ENCODE measurements at regions not wholly inside any gene's neighbourhood (a gene's known extent, or its start where the extent isn't known, plus 50 kb on each side); places are given as distances from the start of the nearest gene placed in this dataset.
"Not testable (repeated sequence)": the region's sequence is repeated elsewhere in the genome, so short reads cannot be mapped to it uniquely, and the experiment has no call there.

DNA sequence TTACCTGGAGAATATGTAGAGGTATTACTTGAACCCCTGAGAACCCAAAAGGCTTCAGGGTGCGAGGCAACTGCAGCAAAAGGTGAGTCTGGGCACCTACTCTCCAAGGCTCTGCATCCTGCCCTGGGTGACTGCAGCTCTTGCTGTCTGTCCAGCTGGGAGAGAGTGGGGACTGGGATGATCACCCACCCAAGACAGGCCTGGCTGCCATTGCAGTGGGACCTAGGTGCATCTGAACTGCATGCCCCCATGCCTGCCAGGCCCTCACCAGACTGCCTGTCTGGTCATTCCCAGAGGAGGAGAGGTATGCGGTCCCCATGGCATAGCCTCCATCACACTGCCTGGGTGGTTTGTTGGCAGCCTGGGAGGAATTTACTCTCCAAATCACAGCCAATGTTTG, 563.9 kb downstream of the TFAP2A start:
- no peak for DNase-seq (ENCODE audit: low read depth)
- no peak overlapping the region for H3K4me3 ChIP-seq (ENCODE audit: low read length)
- TF ChIP-seq, protein P1, sequence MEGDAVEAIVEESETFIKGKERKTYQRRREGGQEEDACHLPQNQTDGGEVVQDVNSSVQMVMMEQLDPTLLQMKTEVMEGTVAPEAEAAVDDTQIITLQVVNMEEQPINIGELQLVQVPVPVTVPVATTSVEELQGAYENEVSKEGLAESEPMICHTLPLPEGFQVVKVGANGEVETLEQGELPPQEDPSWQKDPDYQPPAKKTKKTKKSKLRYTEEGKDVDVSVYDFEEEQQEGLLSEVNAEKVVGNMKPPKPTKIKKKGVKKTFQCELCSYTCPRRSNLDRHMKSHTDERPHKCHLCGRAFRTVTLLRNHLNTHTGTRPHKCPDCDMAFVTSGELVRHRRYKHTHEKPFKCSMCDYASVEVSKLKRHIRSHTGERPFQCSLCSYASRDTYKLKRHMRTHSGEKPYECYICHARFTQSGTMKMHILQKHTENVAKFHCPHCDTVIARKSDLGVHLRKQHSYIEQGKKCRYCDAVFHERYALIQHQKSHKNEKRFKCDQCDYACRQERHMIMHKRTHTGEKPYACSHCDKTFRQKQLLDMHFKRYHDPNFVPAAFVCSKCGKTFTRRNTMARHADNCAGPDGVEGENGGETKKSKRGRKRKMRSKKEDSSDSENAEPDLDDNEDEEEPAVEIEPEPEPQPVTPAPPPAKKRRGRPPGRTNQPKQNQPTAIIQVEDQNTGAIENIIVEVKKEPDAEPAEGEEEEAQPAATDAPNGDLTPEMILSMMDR (conservative IDR thresholded peaks at IDR 0.05; ENCODE audit: low read length) = no peak

DNA sequence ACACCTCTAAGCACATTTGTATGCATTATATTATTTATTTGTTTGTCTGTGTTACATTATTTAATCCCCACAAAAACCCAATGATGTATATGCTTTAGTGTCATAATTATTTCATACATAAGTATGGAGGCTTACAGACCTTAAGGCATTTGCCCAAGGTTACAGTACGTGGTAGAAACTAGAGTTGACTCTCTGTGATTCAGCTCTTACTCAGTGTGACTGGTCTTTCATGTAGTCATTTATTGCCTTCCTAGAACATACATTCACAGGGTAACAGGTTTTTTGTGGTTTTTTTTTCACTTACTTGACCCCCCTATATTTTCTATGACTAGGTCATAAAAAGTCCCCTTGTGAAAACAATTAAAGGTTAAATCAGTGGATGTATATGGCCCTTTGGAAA, 566.8 kb downstream of the TFAP2A start:
- TF ChIP-seq, protein P1 (conservative IDR thresholded peaks at IDR 0.05; ENCODE audit: low read length) = no peak
- H3K4me3 ChIP-seq (ENCODE audit: low read length) = no peak overlapping the region
- no peak for DNase-seq (ENCODE audit: low read depth)

DNA sequence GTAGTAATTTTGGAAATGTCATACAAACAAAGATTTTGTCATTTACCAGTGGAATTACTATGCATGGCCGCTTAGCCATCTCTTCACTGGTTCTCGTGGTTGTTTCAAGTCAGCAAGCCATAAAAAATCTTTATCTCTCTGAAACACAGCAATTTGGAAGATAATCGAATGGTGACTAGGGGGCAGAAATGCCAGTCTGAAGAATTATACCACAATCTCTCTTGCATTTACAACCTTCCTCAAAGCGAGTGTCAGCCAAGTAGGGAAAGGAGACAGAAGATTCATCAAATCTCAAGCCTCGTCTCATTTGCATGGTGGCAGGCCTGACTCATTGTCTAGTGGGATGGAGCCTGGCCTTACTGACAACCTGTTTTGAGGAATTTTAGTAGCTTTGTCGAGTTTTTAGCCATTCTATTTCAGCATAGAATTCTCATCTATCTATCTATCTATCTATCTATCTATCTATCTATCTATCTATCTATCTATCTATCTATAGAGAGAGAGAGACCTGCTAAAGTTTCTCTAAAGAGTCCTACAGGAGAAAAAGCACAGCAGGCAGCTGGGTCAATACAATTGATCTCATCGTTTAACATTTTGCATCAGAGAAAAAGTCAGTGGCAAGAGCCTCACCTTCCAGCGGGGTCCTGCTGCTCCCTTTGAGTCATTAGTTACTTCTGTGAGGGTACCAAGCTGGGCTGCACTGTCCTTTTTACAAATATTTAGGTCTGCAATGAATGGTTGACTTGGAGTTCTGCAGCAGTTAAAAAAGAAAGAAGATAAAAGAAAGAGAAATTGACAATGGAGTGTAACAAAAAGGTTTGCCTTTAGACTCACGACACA, 572.8 kb downstream of the TFAP2A start:
- TF ChIP-seq, protein P1 (conservative IDR thresholded peaks at IDR 0.05; ENCODE audit: low read length) = no peak
- DNase-seq (ENCODE audit: low read depth) = no peak
- no peak overlapping the region for H3K4me3 ChIP-seq (ENCODE audit: low read length)

DNA sequence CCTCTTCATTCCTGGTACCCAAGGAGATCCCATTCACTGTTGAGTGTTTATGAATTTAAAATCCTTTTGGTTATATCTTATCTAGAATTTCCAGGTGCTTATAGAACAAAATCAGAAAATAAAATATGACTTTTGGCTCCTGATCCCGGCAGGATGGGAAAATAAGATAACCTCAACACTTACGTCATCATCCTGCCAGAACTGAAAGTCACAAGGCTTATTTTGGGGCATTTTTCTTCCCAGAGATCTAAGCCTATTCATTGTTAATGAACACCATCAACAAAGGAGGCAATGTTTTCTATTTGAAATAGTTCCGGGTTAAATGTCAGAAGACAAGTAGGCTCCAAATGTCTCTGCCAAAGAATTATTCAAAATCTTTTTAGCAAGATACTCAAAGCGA, 580.6 kb downstream of the TFAP2A start:
- H3K4me3 ChIP-seq (ENCODE audit: low read length) = no peak overlapping the region
- TF ChIP-seq, protein P1 (conservative IDR thresholded peaks at IDR 0.05; ENCODE audit: low read length) = no peak
- no peak for DNase-seq (ENCODE audit: low read depth)

DNA sequence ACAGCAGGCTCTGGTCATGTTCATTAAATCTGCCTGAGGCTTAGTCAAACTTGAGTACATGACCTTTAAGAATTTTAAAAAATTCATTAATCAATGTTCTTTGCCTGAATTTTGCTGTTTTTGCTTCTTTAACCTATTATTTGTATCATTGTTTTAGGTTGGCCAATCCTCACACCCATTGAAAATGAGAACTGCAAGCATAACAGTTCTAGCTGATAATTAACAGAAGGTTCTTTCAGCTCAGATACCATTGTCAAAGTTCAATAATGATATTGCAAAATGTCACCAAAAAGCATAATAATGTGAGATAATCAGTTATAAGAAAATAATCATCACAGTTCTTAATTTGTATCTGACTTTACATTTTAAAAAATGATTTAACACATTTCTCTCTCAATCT, 583.1 kb downstream of the TFAP2A start:
- no peak overlapping the region for H3K4me3 ChIP-seq (ENCODE audit: low read length)
- DNase-seq (ENCODE audit: low read depth) = no peak
- TF ChIP-seq, protein P1 (conservative IDR thresholded peaks at IDR 0.05; ENCODE audit: low read length) = no peak

DNA sequence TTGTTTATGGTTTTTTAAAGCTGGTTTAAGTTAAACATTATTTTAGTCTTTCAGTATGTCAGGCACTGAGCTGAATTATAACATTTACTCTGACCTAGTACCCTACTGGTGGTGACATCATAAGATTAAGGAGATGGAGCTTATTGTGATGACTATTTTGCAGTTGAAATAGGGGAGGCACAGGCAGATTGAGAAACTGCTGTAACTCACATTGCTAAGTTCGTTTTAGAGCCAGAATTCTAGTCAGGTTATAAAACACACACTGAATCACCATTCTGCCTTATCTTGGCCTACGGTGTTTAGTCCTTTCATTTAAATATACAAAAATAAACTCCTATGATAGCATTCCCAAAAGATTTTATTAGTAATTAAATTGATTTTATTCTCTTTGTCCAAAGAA, 584.1 kb downstream of the TFAP2A start:
- no peak for DNase-seq (ENCODE audit: low read depth)
- no peak overlapping the region for H3K4me3 ChIP-seq (ENCODE audit: low read length)
- TF ChIP-seq, protein P1 (conservative IDR thresholded peaks at IDR 0.05; ENCODE audit: low read length) = no peak

DNA sequence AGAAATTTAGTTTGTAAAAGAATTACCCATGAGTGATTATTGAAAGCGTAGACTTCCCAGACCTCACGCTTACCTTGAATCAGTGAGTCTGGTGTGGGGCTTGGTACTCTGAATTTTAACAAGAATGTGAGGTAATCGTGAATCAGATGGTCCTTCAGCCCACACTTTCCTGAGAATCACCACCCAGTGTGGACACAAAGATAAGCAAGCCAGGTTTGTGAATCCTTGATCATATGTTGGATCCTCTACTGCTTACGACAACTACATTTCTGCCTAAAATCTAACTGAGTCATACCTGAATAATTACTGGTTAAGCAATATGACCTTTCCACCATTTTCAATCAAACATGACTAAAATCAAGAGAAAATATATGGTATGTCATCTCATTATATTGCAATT, 589.3 kb downstream of the TFAP2A start:
- no peak overlapping the region for H3K4me3 ChIP-seq (ENCODE audit: low read length)
- no peak for DNase-seq (ENCODE audit: low read depth)
- TF ChIP-seq, protein P1 (conservative IDR thresholded peaks at IDR 0.05; ENCODE audit: low read length) = no peak

DNA sequence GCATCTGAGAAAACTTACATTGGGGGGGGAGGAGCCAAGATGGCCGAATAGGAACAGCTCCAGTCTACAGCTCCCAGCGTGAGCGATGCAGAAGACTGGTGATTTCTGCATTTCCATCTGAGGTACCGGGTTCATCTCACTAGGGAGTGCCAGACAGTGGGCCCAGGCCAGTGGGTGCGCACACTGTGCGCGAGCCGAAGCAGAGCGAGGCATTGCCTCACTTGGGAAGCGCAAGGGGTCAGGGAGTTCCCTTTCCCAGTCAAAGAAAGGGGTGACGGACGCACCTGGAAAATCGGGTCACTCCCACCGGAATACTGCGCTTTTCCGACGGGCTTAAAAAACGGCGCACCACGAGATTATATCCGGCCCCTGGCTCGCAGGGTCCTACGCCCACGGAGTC, 604.1 kb downstream of the TFAP2A start:
- not testable (repeated sequence) for H3K4me3 ChIP-seq (ENCODE audit: low read length); DNase-seq (ENCODE audit: low read depth)

Measured in AG10803 (cell line).